ENCODE measurements at regions not wholly inside any gene's neighbourhood (a gene's known extent, or its start where the extent isn't known, plus 50 kb on each side); places are given as distances from the start of the nearest gene placed in this dataset.

- no peak for TF ChIP-seq CTCF (IDR thresholded peaks at IDR 0.05; ENCODE audit: insufficient read depth, low read length, poor library complexity, severe bottlenecking)
- Histone ChIP-seq H3K27me3 (ENCODE audit: control insufficient read depth, insufficient read depth, low read length) (peaks cover 10% of the 10 kb centered on the region), H3K4me3 (ENCODE audit: low read depth, low read length) (no peak overlapping the region), H3K36me3 (ENCODE audit: control insufficient read depth, insufficient read depth, low read length) (no peaks in the 10 kb centered on the region)
- no peak for DNase-seq (ENCODE audit: low read depth)
Observed at GRCh38 chr14:26187996-26188620, 409.7 kb downstream of the NOVA1 start.

DNA sequence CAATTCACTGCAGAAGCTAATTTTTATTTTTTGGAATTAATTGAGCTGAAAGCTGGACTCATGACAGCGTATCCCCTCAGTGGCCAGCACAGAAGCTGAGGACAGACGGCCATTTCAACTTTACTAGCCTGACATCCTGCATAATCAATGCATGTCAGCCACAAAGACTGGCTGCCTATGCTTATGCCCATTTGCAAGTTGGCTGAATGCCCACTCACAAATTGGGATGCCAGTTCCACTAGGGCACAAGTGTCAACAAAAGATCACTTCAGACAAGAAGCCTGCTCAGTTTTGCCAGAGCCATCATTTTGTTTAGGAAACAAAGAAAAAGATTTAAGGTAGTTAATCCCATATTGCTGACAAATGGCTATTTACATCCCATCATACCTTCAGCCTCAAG lies 417.6 kb downstream of the NOVA1 start:
- H3K4me3 ChIP-seq (ENCODE audit: low read depth, low read length), result no peak overlapping the region
- H3K36me3 ChIP-seq (ENCODE audit: control insufficient read depth, insufficient read depth, low read length), result no peaks in the 10 kb centered on the region
- no peak for TF ChIP-seq CTCF (IDR thresholded peaks at IDR 0.05; ENCODE audit: insufficient read depth, low read length, poor library complexity, severe bottlenecking)
- DNase-seq (ENCODE audit: low read depth), result no peak
- peaks cover 2% of the 10 kb centered on the region for H3K27me3 ChIP-seq (ENCODE audit: control insufficient read depth, insufficient read depth, low read length)

- Histone ChIP-seq H3K27me3 (ENCODE audit: control insufficient read depth, insufficient read depth, low read length) (no peaks in the 10 kb centered on the region), H3K4me3 (ENCODE audit: low read depth, low read length) (no peak overlapping the region), H3K36me3 (ENCODE audit: control insufficient read depth, insufficient read depth, low read length) (no peaks in the 10 kb centered on the region)
- no peak for TF ChIP-seq CTCF (IDR thresholded peaks at IDR 0.05; ENCODE audit: insufficient read depth, low read length, poor library complexity, severe bottlenecking)
- no peak for DNase-seq (ENCODE audit: low read depth)
Observed at GRCh38 chr14:26175658-26176057, 422.2 kb downstream of the NOVA1 start.

DNA sequence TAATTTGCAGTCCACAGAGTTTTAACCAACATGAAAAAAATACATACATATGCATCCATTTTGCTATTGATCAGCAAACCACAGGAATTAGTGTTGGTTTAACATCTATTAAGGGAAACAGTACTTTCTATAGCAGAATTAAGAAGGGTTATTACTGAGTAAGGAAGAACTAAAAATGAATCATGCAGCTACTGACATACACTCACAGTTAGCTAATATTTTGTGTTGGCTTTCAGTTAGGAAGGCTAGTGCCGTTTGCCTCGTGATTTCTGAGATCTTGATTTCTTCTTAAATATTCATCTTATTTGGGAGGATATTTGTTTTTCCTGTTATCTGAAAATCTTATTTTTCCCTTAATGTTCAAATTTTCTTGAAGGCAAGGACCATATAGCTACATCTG lies 423.4 kb downstream of the NOVA1 start:
- DNase-seq (ENCODE audit: low read depth), result no peak
- Histone ChIP-seq H3K4me3 (ENCODE audit: low read depth, low read length) (no peak overlapping the region), H3K36me3 (ENCODE audit: control insufficient read depth, insufficient read depth, low read length) (no peaks in the 10 kb centered on the region), H3K27me3 (ENCODE audit: control insufficient read depth, insufficient read depth, low read length) (no peaks in the 10 kb centered on the region)
- TF ChIP-seq CTCF (IDR thresholded peaks at IDR 0.05; ENCODE audit: insufficient read depth, low read length, poor library complexity, severe bottlenecking), result no peak

DNA sequence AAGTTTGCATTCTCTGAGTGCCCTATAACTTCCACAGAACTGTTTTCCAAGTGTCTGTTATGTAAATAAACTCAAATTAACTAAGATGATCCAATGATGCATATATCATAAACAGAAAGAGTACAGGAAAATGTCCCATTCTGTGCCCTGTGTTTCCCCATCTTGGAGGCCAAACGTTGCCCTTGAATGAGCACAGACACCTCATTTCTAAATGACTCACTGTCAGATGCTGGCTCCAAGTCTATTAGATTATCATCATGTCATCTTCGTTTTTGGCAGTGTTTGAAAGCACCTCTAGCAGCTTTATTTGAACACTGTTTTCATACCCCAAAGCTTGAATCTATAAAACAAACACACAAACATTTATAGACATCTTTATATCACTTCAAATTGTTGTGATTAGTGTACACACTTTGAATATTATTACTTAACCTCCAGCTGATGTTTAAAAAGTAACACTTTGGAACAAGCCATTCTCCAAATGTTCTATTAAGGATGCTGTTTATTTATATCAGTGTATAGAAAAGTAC lies 424.2 kb downstream of the NOVA1 start:
- no peak for DNase-seq (ENCODE audit: low read depth)
- Histone ChIP-seq H3K27me3 (ENCODE audit: control insufficient read depth, insufficient read depth, low read length) (no peaks in the 10 kb centered on the region), H3K4me3 (ENCODE audit: low read depth, low read length) (no peak overlapping the region), H3K36me3 (ENCODE audit: control insufficient read depth, insufficient read depth, low read length) (no peaks in the 10 kb centered on the region)
- no peak for TF ChIP-seq CTCF (IDR thresholded peaks at IDR 0.05; ENCODE audit: insufficient read depth, low read length, poor library complexity, severe bottlenecking)

- Histone ChIP-seq H3K4me3 (ENCODE audit: low read depth, low read length) (no peak overlapping the region), H3K27me3 (ENCODE audit: control insufficient read depth, insufficient read depth, low read length) (no peaks in the 10 kb centered on the region), H3K36me3 (ENCODE audit: control insufficient read depth, insufficient read depth, low read length) (no peaks in the 10 kb centered on the region)
- no peak for TF ChIP-seq CTCF (IDR thresholded peaks at IDR 0.05; ENCODE audit: insufficient read depth, low read length, poor library complexity, severe bottlenecking)
- no peak for DNase-seq (ENCODE audit: low read depth)
Observed at GRCh38 chr14:26172396-26172795, 425.4 kb downstream of the NOVA1 start.

Data from kidney epithelial cell (primary cell).